ENCODE measurements at regions not wholly inside any gene's neighbourhood (a gene's known extent, or its start where the extent isn't known, plus 50 kb on each side); places are given as distances from the start of the nearest gene placed in this dataset.

DNA sequence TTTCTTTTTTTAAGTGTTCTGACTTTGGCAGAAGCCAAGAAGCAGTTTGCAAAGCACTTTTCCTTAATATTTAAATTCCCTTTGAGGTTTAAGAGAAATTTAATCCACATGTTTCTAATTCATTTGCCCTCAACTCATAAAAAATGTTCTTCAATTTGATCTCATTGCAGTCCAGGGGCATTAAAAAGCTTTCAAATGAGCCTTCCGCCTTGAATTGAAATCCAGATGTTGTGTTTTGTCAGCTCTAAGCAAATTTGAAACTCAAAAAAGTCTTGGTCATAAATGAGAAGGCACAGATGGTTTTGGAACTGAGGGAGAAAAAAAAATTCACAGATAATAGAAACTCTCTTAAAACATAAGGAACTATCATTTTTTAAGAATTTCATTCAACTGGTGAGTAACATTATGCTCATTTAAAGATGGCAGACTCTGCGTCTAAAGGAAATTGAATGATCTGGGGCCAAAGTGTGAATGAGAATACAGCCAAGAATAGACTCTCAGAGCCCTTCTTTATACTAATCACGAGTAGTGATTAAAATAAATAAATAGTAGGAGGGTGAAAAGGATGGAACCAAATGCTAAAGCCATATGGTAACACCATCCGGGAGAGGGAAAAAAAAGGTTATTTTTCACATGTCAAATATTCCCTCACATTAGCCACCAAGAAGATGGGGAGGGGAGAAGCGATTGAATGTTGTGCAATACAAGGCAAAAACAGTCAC lies 1304.7 kb downstream of the CDH8 start:
- H3K36me3 ChIP-seq (ENCODE audit: control insufficient read depth in 4 of 4, insufficient read depth in 3 of 4, low read depth in 1 of 4, low read length in 3 of 4): no peaks in the 10 kb centered on the region
- TF ChIP-seq TAF1 (conservative IDR thresholded peaks at IDR 0.05) (no peak), RAD21 (IDR thresholded peaks at IDR 0.05) (no peak), CTCF (IDR thresholded peaks at IDR 0.05; ENCODE audit: low read depth, low read length, missing input control) (no peak), EGR1 (IDR thresholded peaks at IDR 0.05; ENCODE audit: low read depth in 2 of 2) (no peak), GABPA (IDR thresholded peaks at IDR 0.05 in 1 of 2, conservative IDR thresholded peaks at IDR 0.05 in 1 of 2) (no peak), NR2F2 (IDR thresholded peaks at IDR 0.05) (no peak)
- TF ChIP-seq, protein P1, sequence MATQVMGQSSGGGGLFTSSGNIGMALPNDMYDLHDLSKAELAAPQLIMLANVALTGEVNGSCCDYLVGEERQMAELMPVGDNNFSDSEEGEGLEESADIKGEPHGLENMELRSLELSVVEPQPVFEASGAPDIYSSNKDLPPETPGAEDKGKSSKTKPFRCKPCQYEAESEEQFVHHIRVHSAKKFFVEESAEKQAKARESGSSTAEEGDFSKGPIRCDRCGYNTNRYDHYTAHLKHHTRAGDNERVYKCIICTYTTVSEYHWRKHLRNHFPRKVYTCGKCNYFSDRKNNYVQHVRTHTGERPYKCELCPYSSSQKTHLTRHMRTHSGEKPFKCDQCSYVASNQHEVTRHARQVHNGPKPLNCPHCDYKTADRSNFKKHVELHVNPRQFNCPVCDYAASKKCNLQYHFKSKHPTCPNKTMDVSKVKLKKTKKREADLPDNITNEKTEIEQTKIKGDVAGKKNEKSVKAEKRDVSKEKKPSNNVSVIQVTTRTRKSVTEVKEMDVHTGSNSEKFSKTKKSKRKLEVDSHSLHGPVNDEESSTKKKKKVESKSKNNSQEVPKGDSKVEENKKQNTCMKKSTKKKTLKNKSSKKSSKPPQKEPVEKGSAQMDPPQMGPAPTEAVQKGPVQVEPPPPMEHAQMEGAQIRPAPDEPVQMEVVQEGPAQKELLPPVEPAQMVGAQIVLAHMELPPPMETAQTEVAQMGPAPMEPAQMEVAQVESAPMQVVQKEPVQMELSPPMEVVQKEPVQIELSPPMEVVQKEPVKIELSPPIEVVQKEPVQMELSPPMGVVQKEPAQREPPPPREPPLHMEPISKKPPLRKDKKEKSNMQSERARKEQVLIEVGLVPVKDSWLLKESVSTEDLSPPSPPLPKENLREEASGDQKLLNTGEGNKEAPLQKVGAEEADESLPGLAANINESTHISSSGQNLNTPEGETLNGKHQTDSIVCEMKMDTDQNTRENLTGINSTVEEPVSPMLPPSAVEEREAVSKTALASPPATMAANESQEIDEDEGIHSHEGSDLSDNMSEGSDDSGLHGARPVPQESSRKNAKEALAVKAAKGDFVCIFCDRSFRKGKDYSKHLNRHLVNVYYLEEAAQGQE (IDR thresholded peaks at IDR 0.05): no peak
- no peak overlapping the region for H3K9ac ChIP-seq (ENCODE audit: low read depth in 1 of 2, low read length in 2 of 2)
- no peak overlapping the region for H3K27ac ChIP-seq (ENCODE audit: low read depth in 1 of 2, low read length in 2 of 2)
- H3K4me3 ChIP-seq (ENCODE audit: low read depth in 1 of 3, low read length in 3 of 3): no peak overlapping the region
- no peaks in the 10 kb centered on the region for H3K4me1 ChIP-seq (ENCODE audit: control insufficient read depth in 4 of 4, insufficient read depth in 4 of 4, low read length in 3 of 4)
- DNase-seq (ENCODE audit: low spot score): no peak
- no peaks in the 10 kb centered on the region for H3K9me3 ChIP-seq (ENCODE audit: control insufficient read depth in 4 of 4, low read length in 3 of 4)
- WGBS: 54% methylated on average over 5 of the region's 5 CpGs
- no peaks in the 10 kb centered on the region for H3K27me3 ChIP-seq (ENCODE audit: control insufficient read depth in 4 of 4, insufficient read depth in 4 of 4, low read length in 3 of 4)

- TF ChIP-seq RAD21 (IDR thresholded peaks at IDR 0.05) (no peak), RXRA (IDR thresholded peaks at IDR 0.05) (no peak), HNF4A (conservative IDR thresholded peaks at IDR 0.05) (no peak), FOXA1 (IDR thresholded peaks at IDR 0.05) (no peak)
- DNase-seq (ENCODE audit: low spot score): no peak
- no peaks in the 10 kb centered on the region for H3K27me3 ChIP-seq (ENCODE audit: control insufficient read depth in 4 of 4, insufficient read depth in 4 of 4, low read length in 3 of 4)
- H3K36me3 ChIP-seq (ENCODE audit: control insufficient read depth in 4 of 4, insufficient read depth in 3 of 4, low read depth in 1 of 4, low read length in 3 of 4): no peaks in the 10 kb centered on the region
- H3K9me3 ChIP-seq (ENCODE audit: control insufficient read depth in 4 of 4, low read length in 3 of 4): no peaks in the 10 kb centered on the region
- no peak overlapping the region for H3K4me3 ChIP-seq (ENCODE audit: low read depth in 1 of 3, low read length in 3 of 3)
- H3K9ac ChIP-seq (ENCODE audit: low read depth in 1 of 2, low read length in 2 of 2): no peak overlapping the region
- H3K27ac ChIP-seq (ENCODE audit: low read depth in 1 of 2, low read length in 2 of 2): no peak overlapping the region
- H3K4me1 ChIP-seq (ENCODE audit: control insufficient read depth in 4 of 4, insufficient read depth in 4 of 4, low read length in 3 of 4): no peaks in the 10 kb centered on the region
Measured at GRCh38 chr16:60729051-60729450, 1307.2 kb downstream of the CDH8 start.

- Histone ChIP-seq H3K36me3 (ENCODE audit: control insufficient read depth in 4 of 4, insufficient read depth in 3 of 4, low read depth in 1 of 4, low read length in 3 of 4) (no peaks in the 10 kb centered on the region), H3K9ac (ENCODE audit: low read depth in 1 of 2, low read length in 2 of 2) (no peak overlapping the region), H3K27ac (ENCODE audit: low read depth in 1 of 2, low read length in 2 of 2) (no peak overlapping the region), H3K9me3 (ENCODE audit: control insufficient read depth in 4 of 4, low read length in 3 of 4) (no peaks in the 10 kb centered on the region), H3K27me3 (ENCODE audit: control insufficient read depth in 4 of 4, insufficient read depth in 4 of 4, low read length in 3 of 4) (no peaks in the 10 kb centered on the region), H3K4me3 (ENCODE audit: low read depth in 1 of 3, low read length in 3 of 3) (no peak overlapping the region), H3K4me1 (ENCODE audit: control insufficient read depth in 4 of 4, insufficient read depth in 4 of 4, low read length in 3 of 4) (no peaks in the 10 kb centered on the region)
- no peak for DNase-seq (ENCODE audit: low spot score)
- 79% methylated on average over 5 of the region's 5 CpGs for WGBS
- TF ChIP-seq, protein P1 (IDR thresholded peaks at IDR 0.05): no peak
- TF ChIP-seq ATF3 (IDR thresholded peaks at IDR 0.05) (no peak), RXRA (IDR thresholded peaks at IDR 0.05) (no peak), HNF4G (IDR thresholded peaks at IDR 0.05) (no peak), FOXA2 (IDR thresholded peaks at IDR 0.05) (no peak)
- TF ChIP-seq, protein P2, sequence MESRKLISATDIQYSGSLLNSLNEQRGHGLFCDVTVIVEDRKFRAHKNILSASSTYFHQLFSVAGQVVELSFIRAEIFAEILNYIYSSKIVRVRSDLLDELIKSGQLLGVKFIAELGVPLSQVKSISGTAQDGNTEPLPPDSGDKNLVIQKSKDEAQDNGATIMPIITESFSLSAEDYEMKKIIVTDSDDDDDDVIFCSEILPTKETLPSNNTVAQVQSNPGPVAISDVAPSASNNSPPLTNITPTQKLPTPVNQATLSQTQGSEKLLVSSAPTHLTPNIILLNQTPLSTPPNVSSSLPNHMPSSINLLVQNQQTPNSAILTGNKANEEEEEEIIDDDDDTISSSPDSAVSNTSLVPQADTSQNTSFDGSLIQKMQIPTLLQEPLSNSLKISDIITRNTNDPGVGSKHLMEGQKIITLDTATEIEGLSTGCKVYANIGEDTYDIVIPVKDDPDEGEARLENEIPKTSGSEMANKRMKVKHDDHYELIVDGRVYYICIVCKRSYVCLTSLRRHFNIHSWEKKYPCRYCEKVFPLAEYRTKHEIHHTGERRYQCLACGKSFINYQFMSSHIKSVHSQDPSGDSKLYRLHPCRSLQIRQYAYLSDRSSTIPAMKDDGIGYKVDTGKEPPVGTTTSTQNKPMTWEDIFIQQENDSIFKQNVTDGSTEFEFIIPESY (IDR thresholded peaks at IDR 0.05): no peak
Measured at GRCh38 chr16:60727851-60728250, 1308.4 kb downstream of the CDH8 start.

Measured in liver (tissue), 8 donors.